ENCODE measurements at regions not wholly inside any gene's neighbourhood (a gene's known extent, or its start where the extent isn't known, plus 50 kb on each side); places are given as distances from the start of the nearest gene placed in this dataset.
A peak's percentile ranks its signal among the peaks of the same experiment; 100 is the strongest.

DNA sequence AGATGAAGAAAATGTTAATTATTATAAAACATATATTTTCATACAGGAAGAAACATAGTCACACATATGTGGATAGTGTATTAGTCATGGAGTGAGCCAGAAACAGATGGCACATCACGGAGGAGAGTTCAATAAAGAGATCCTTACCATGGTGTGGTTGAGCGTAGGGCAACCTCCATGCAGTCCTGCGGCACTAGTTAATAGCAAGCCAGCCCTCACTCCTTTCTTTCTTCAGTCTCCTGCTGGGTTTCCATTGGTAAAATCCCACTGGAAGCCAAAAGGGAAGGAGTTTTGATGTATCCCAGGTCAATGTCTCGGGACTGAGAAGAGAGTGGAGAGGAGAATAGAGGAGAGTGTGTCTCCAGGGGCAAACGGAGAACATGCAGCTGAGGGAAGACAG lies 328.1 kb downstream of the NR4A2 start:
- H3K27ac ChIP-seq: no peak overlapping the region
- TF ChIP-seq, protein P1, sequence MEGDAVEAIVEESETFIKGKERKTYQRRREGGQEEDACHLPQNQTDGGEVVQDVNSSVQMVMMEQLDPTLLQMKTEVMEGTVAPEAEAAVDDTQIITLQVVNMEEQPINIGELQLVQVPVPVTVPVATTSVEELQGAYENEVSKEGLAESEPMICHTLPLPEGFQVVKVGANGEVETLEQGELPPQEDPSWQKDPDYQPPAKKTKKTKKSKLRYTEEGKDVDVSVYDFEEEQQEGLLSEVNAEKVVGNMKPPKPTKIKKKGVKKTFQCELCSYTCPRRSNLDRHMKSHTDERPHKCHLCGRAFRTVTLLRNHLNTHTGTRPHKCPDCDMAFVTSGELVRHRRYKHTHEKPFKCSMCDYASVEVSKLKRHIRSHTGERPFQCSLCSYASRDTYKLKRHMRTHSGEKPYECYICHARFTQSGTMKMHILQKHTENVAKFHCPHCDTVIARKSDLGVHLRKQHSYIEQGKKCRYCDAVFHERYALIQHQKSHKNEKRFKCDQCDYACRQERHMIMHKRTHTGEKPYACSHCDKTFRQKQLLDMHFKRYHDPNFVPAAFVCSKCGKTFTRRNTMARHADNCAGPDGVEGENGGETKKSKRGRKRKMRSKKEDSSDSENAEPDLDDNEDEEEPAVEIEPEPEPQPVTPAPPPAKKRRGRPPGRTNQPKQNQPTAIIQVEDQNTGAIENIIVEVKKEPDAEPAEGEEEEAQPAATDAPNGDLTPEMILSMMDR (conservative IDR thresholded peaks at IDR 0.05; ENCODE audit: low read depth): no peak
- no peak for DNase-seq (ENCODE audit: low spot score)
- ChIA-PET POLR2A (ENCODE audit: low non-redundant PET) (no interaction called here), CTCF (interaction anchor here (0.6 kb wide), 1 partner anchor 10 kb away, joined by 3 read pairs; no protein-coding TSS in a partner anchor)

DNA sequence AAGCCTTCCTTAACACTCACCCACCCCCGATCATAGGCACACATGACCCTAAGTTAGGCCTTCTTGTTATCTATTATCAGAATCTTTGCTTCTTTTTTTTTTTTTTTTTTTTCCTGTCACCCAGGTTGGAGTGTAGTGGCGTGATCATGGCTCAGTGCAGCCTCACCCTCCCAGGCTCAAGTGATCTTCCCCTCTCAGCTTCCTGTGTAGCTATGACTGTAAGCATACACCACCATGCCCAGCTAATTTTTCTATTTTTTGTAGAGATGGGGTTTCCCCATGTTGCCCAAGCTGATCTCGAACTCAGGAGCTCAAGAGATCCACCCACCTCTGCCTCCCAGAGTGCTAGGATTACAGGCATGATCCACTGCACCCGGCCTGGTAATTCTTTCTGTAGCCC lies 328.7 kb downstream of the NR4A2 start:
- DNase-seq (ENCODE audit: low spot score): no peak
- TF ChIP-seq, protein P1 (conservative IDR thresholded peaks at IDR 0.05; ENCODE audit: low read depth): no peak
- ChIA-PET POLR2A (ENCODE audit: low non-redundant PET) (no interaction called here), CTCF (interaction anchor here (0.6 kb wide), 1 partner anchor 10 kb away, joined by 3 read pairs; no protein-coding TSS in a partner anchor)
- no peak overlapping the region for H3K27ac ChIP-seq

DNA sequence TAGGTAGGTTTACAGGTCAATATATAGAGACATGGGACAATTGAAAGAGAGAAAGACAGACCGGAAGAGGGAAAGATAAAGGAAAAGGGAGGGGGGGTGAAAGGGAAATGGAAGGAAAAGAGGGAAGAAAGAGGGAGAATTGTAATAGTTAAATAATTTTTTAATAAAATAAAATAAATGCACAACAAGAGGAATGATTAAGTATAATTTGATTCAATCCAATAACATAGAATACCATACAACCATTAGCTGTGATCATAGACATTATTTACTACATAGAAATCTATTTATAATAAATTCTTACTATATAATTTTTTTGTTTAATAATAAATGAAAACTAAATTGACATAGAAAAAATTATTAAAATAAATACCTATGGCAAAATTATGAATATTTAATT lies 330.7 kb downstream of the NR4A2 start:
- TF ChIP-seq, protein P1 (conservative IDR thresholded peaks at IDR 0.05; ENCODE audit: low read depth): no peak
- POLR2A ChIA-PET (ENCODE audit: low non-redundant PET): no interaction called here
- CTCF ChIA-PET: interaction anchor here (0.7 kb wide), 1 partner anchor 387 kb away, joined by 3 read pairs; no protein-coding TSS in a partner anchor
- DNase-seq (ENCODE audit: low spot score): no peak
- no peak overlapping the region for H3K27ac ChIP-seq

DNA sequence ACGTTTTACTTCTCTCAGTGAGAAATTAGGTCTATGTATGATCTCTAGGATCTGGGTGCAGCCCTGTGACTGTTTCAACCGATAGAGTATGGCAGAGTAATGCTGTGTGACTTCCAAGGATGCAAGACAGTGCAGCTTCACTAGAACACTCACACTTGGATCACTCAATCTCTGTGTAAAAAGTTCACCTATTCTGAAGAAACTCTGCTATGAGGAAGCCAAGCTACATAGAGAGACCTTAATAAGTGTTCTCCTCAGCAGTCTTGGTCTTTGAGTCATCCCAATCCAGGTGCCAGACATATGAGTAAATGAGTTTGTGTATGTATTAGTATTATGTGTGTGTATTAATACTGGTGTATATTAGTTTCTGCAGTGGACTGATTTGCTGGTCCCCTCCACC lies 335.0 kb downstream of the NR4A2 start:
- POLR2A ChIA-PET (ENCODE audit: low non-redundant PET): no interaction called here
- H3K27ac ChIP-seq: no peak overlapping the region
- CTCF ChIA-PET: no interaction called here
- TF ChIP-seq, protein P1 (conservative IDR thresholded peaks at IDR 0.05; ENCODE audit: low read depth): no peak
- DNase-seq (ENCODE audit: low spot score): peak; percentile 2

DNA sequence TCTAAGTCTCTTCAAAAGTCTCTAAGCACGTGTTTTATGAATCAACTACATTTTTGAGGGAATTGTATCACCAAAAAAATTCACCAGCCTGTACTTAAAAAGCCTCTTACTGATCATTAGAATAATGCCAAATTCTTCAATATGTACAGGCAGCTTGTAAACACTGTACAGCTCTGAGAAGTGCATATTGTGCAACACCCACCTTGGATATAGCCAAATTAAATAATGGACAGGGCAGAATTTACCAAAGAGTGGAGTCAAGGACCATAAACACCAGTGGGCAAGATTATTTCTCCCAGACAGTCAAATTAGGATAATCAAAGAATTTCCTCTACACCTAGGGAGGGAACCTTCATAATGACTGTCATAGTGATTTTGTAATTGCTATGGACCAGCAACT lies 338.2 kb downstream of the NR4A2 start:
- TF ChIP-seq, protein P1 (conservative IDR thresholded peaks at IDR 0.05; ENCODE audit: low read depth): no peak
- ChIA-PET POLR2A (ENCODE audit: low non-redundant PET) (no interaction called here), CTCF (no interaction called here)
- no peak overlapping the region for H3K27ac ChIP-seq
- no peak for DNase-seq (ENCODE audit: low spot score)

DNA sequence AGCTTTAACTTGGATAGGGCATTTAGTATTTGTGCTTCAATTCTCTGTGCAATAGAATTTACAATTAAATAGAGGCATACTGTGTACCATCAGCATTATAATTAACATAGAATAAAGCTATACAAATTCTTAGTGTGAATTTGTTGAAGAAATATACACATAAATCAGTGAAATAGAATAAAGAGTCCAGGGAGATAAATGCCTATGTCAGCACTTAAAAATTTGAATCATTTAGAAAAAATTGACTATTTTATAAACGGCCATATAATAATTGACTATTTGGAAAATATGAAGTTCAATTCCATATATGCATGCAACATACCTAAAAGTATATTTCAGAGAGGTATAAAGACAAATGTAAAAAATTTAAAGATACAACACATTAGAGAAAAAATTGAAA lies 348.7 kb downstream of the NR4A2 start:
- no peak overlapping the region for H3K27ac ChIP-seq
- no peak for DNase-seq (ENCODE audit: low spot score)
- ChIA-PET CTCF (no interaction called here), POLR2A (ENCODE audit: low non-redundant PET) (no interaction called here)
- TF ChIP-seq, protein P1 (conservative IDR thresholded peaks at IDR 0.05; ENCODE audit: low read depth): no peak

DNA sequence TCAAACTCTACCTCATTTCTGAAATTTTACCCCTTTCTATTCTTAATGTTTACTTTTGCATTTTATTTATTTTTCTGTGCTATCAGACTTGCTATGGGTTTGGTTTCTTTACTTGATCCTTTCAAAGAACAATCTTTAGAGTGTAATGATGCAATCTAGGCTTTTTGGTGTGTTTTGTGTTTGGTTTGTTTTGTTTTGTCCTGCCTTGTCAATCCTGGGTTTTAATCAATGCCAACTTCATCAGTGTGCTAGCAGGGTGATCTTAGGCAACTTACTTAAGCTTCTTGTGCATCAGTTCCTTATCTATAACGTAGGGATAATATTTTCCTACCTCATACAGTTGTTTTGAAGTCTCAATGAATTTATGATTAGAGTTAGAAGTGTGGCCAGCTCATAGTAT lies 350.4 kb downstream of the NR4A2 start:
- DNase-seq (ENCODE audit: low spot score): no peak
- POLR2A ChIA-PET (ENCODE audit: low non-redundant PET): no interaction called here
- TF ChIP-seq, protein P1 (conservative IDR thresholded peaks at IDR 0.05; ENCODE audit: low read depth): no peak
- CTCF ChIA-PET: no interaction called here
- H3K27ac ChIP-seq: no peak overlapping the region

Data from RWPE1 (cell line).